Neuron (in vitro differentiated cells): ENCODE measurements at regions not wholly inside any gene's neighbourhood (a gene's known extent, or its start where the extent isn't known, plus 50 kb on each side); places are given as distances from the start of the nearest gene placed in this dataset.

Source experiments
- H2AFZ ChIP-seq: one replicate; pipeline ENCODE4 v1.6.1; 2013; ENCODE audit warnings: low read depth, mild to moderate bottlenecking, inconsistent platforms, low read length, moderate library complexity
- H3K27me3 ChIP-seq: one replicate; pipeline ENCODE4 v1.6.1; 2013; ENCODE audit warnings: low read length; ENCODE audit not compliant: insufficient read depth
- H3K36me3 ChIP-seq: one replicate; pipeline ENCODE4 v1.6.1; 2013; ENCODE audit warnings: low read length; ENCODE audit not compliant: insufficient read depth
- H3K4me1 ChIP-seq: one replicate; pipeline ENCODE4 v1.6.1; 2013; ENCODE audit warnings: low read length; ENCODE audit not compliant: insufficient read depth
- H3K4me3 ChIP-seq: 2 replicates; pipeline ENCODE4 v1.5.1; 2013; ENCODE audit warnings: mild to moderate bottlenecking, low read length, moderate library complexity
- H3K9me3 ChIP-seq: one replicate; pipeline ENCODE4 v1.6.1; 2013; ENCODE audit warnings: low read length

- Histone ChIP-seq H3K36me3 (no peaks in the 10 kb centered on the region), H3K27me3 (no peaks in the 10 kb centered on the region), H3K4me1 (no peaks in the 10 kb centered on the region), H3K9me3 (no peaks in the 10 kb centered on the region), H2AFZ (no peak overlapping the region), H3K4me3 (no peak overlapping the region)
These were observed 477.3 kb downstream of the ISL1 start for GRCh38 chr5:51860532-51861018.

GRCh38 chr5:51872144-51872543, 488.9 kb downstream of the ISL1 start:
- Histone ChIP-seq H3K27me3 (no peaks in the 10 kb centered on the region), H3K36me3 (no peaks in the 10 kb centered on the region), H2AFZ (no peak overlapping the region), H3K4me3 (no peak overlapping the region), H3K9me3 (no peaks in the 10 kb centered on the region), H3K4me1 (no peaks in the 10 kb centered on the region)

- H3K36me3 ChIP-seq = no peaks in the 10 kb centered on the region
- H3K4me1 ChIP-seq = peaks cover 11% of the 10 kb centered on the region
- H3K9me3 ChIP-seq = no peaks in the 10 kb centered on the region
- no peak overlapping the region for H3K4me3 ChIP-seq
- no peaks in the 10 kb centered on the region for H3K27me3 ChIP-seq
- no peak overlapping the region for H2AFZ ChIP-seq
These were observed 498.7 kb downstream of the ISL1 start for GRCh38 chr5:51881901-51882300.

GRCh38 chr5:51882647-51883046, 499.4 kb downstream of the ISL1 start:
- H2AFZ ChIP-seq = no peak overlapping the region
- no peaks in the 10 kb centered on the region for H3K36me3 ChIP-seq
- peaks cover 11% of the 10 kb centered on the region for H3K4me1 ChIP-seq
- H3K9me3 ChIP-seq = no peaks in the 10 kb centered on the region
- H3K4me3 ChIP-seq = no peak overlapping the region
- H3K27me3 ChIP-seq = no peaks in the 10 kb centered on the region

GRCh38 chr5:51889703-51890102, 506.5 kb downstream of the ISL1 start:
- no peak overlapping the region for H3K4me3 ChIP-seq
- H3K27me3 ChIP-seq = no peaks in the 10 kb centered on the region
- H3K9me3 ChIP-seq = no peaks in the 10 kb centered on the region
- no peaks in the 10 kb centered on the region for H3K36me3 ChIP-seq
- H2AFZ ChIP-seq = no peak overlapping the region
- no peaks in the 10 kb centered on the region for H3K4me1 ChIP-seq

GRCh38 chr5:51890435-51891116, 507.3 kb downstream of the ISL1 start:
- H3K9me3 ChIP-seq = no peaks in the 10 kb centered on the region
- H3K4me3 ChIP-seq = no peak overlapping the region
- no peaks in the 10 kb centered on the region for H3K36me3 ChIP-seq
- no peak overlapping the region for H2AFZ ChIP-seq
- no peaks in the 10 kb centered on the region for H3K27me3 ChIP-seq
- no peaks in the 10 kb centered on the region for H3K4me1 ChIP-seq

- Histone ChIP-seq H3K27me3 (no peaks in the 10 kb centered on the region), H3K36me3 (no peaks in the 10 kb centered on the region), H2AFZ (no peak overlapping the region), H3K4me1 (no peaks in the 10 kb centered on the region), H3K9me3 (no peaks in the 10 kb centered on the region), H3K4me3 (no peak overlapping the region)
These were observed 509.4 kb downstream of the ISL1 start for GRCh38 chr5:51892680-51893079.

- Histone ChIP-seq H3K9me3 (no peaks in the 10 kb centered on the region), H3K27me3 (no peaks in the 10 kb centered on the region), H3K36me3 (no peaks in the 10 kb centered on the region), H3K4me1 (no peaks in the 10 kb centered on the region), H3K4me3 (no peak overlapping the region), H2AFZ (no peak overlapping the region)
These were observed 512.6 kb downstream of the ISL1 start for GRCh38 chr5:51895834-51896233.

GRCh38 chr5:51902512-51902911, 519.3 kb downstream of the ISL1 start:
- Histone ChIP-seq H3K9me3 (no peaks in the 10 kb centered on the region), H3K36me3 (no peaks in the 10 kb centered on the region), H2AFZ (no peak overlapping the region), H3K27me3 (no peaks in the 10 kb centered on the region), H3K4me1 (no peaks in the 10 kb centered on the region), H3K4me3 (no peak overlapping the region)

- no peaks in the 10 kb centered on the region for H3K4me1 ChIP-seq
- no peak overlapping the region for H3K4me3 ChIP-seq
- H3K27me3 ChIP-seq = no peaks in the 10 kb centered on the region
- no peaks in the 10 kb centered on the region for H3K9me3 ChIP-seq
- no peaks in the 10 kb centered on the region for H3K36me3 ChIP-seq
- no peak overlapping the region for H2AFZ ChIP-seq
These were observed 525.0 kb downstream of the ISL1 start for GRCh38 chr5:51908215-51908614.

GRCh38 chr5:51944500-51945125, 561.4 kb downstream of the ISL1 start:
- Histone ChIP-seq H3K4me1 (no peaks in the 10 kb centered on the region), H3K27me3 (no peaks in the 10 kb centered on the region), H3K36me3 (no peaks in the 10 kb centered on the region), H3K4me3 (no peak overlapping the region), H2AFZ (no peak overlapping the region), H3K9me3 (peaks cover 4% of the 10 kb centered on the region)

- Histone ChIP-seq H3K4me3 (no peak overlapping the region), H3K4me1 (no peaks in the 10 kb centered on the region), H3K27me3 (no peaks in the 10 kb centered on the region), H2AFZ (no peak overlapping the region), H3K36me3 (no peaks in the 10 kb centered on the region), H3K9me3 (no peaks in the 10 kb centered on the region)
These were observed 575.2 kb downstream of the ISL1 start for GRCh38 chr5:51958473-51958872.

- Histone ChIP-seq H3K9me3 (no peaks in the 10 kb centered on the region), H3K4me1 (no peaks in the 10 kb centered on the region), H3K27me3 (no peaks in the 10 kb centered on the region), H3K36me3 (no peaks in the 10 kb centered on the region), H3K4me3 (no peak overlapping the region), H2AFZ (no peak overlapping the region)
These were observed 577.4 kb downstream of the ISL1 start for GRCh38 chr5:51960617-51961121.
